ENCODE measurements at regions not wholly inside any gene's neighbourhood (a gene's known extent, or its start where the extent isn't known, plus 50 kb on each side); places are given as distances from the start of the nearest gene placed in this dataset.

- H3K4me3 ChIP-seq (ENCODE audit: low read depth, low read length): no peak overlapping the region
- no peak for TF ChIP-seq CTCF (IDR thresholded peaks at IDR 0.05; ENCODE audit: low read depth, low read length)
- no peak for DNase-seq
- no peak overlapping the region for H3K27ac ChIP-seq
- no peaks in the 10 kb centered on the region for H3K27me3 ChIP-seq (ENCODE audit: insufficient read depth, low read depth, severe bottlenecking)
- no peaks in the 10 kb centered on the region for H3K36me3 ChIP-seq
- no peaks in the 10 kb centered on the region for H3K9me3 ChIP-seq (ENCODE audit: severe bottlenecking)
These were observed 256.4 kb upstream of the PHYHIPL start for GRCh38 chr10:58919927-58920654.

DNA sequence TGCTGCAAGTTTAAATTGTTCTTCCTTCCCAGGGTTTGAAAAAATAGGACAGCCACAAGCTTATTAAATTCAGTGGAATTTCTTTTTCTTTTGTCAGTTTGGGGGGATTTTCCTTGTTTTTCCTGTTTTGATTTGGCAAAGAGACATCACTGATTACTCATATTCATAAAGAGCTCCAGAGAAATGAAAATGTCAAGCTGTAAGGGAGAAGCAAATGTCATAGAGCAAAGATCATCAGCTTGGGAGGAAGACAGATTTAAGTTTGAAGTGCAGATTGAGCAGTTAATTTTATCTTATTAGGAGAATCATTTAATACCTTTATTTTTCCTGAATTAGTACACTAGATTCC is 255.8 kb upstream of the PHYHIPL start:
- no peaks in the 10 kb centered on the region for H3K36me3 ChIP-seq
- DNase-seq: no peak
- no peak overlapping the region for H3K4me3 ChIP-seq (ENCODE audit: low read depth, low read length)
- H3K27me3 ChIP-seq (ENCODE audit: insufficient read depth, low read depth, severe bottlenecking): no peaks in the 10 kb centered on the region
- no peaks in the 10 kb centered on the region for H3K9me3 ChIP-seq (ENCODE audit: severe bottlenecking)
- H3K27ac ChIP-seq: no peak overlapping the region
- no peak for TF ChIP-seq CTCF (IDR thresholded peaks at IDR 0.05; ENCODE audit: low read depth, low read length)

GRCh38 chr10:58921421-58921855 is 255.0 kb upstream of the PHYHIPL start:
- H3K27me3 ChIP-seq (ENCODE audit: insufficient read depth, low read depth, severe bottlenecking): no peaks in the 10 kb centered on the region
- TF ChIP-seq CTCF (IDR thresholded peaks at IDR 0.05; ENCODE audit: low read depth, low read length): no peak
- H3K4me3 ChIP-seq (ENCODE audit: low read depth, low read length): no peak overlapping the region
- DNase-seq: no peak
- H3K27ac ChIP-seq: no peak overlapping the region
- H3K9me3 ChIP-seq (ENCODE audit: severe bottlenecking): no peaks in the 10 kb centered on the region
- no peaks in the 10 kb centered on the region for H3K36me3 ChIP-seq

DNA sequence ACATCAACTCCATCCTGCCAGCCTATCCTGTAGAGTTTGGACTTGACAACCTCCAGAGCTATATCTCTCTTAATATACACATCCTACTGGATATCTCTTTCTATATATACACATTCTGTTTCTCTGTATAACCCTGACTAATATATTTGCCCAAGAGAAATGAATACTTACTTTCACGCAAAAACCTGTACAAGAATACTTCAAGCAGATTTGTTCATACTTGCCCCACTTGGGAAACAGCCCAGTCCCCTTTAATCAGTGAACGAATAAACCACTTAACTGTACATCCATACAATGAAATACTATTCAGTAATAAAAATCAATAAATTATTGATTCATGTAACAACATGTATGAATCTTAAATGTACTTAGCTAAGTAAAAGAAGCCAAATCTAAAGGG is 251.1 kb upstream of the PHYHIPL start:
- Histone ChIP-seq H3K4me3 (ENCODE audit: low read depth, low read length) (no peak overlapping the region), H3K36me3 (no peaks in the 10 kb centered on the region), H3K27me3 (ENCODE audit: insufficient read depth, low read depth, severe bottlenecking) (no peaks in the 10 kb centered on the region), H3K9me3 (ENCODE audit: severe bottlenecking) (no peaks in the 10 kb centered on the region), H3K27ac (no peak overlapping the region)
- no peak for TF ChIP-seq CTCF (IDR thresholded peaks at IDR 0.05; ENCODE audit: low read depth, low read length)
- DNase-seq: no peak

GRCh38 chr10:58930500-58930899 is 245.9 kb upstream of the PHYHIPL start:
- Histone ChIP-seq H3K36me3 (no peaks in the 10 kb centered on the region), H3K9me3 (ENCODE audit: severe bottlenecking) (no peaks in the 10 kb centered on the region), H3K4me3 (ENCODE audit: low read depth, low read length) (no peak overlapping the region), H3K27me3 (ENCODE audit: insufficient read depth, low read depth, severe bottlenecking) (no peaks in the 10 kb centered on the region), H3K27ac (no peak overlapping the region)
- TF ChIP-seq CTCF (IDR thresholded peaks at IDR 0.05; ENCODE audit: low read depth, low read length): no peak
- DNase-seq: no peak

- no peaks in the 10 kb centered on the region for H3K36me3 ChIP-seq
- TF ChIP-seq CTCF (IDR thresholded peaks at IDR 0.05; ENCODE audit: low read depth, low read length): no peak
- no peaks in the 10 kb centered on the region for H3K27me3 ChIP-seq (ENCODE audit: insufficient read depth, low read depth, severe bottlenecking)
- no peak overlapping the region for H3K27ac ChIP-seq
- no peak for DNase-seq
- H3K9me3 ChIP-seq (ENCODE audit: severe bottlenecking): no peaks in the 10 kb centered on the region
- no peak overlapping the region for H3K4me3 ChIP-seq (ENCODE audit: low read depth, low read length)
These were observed 244.3 kb upstream of the PHYHIPL start for GRCh38 chr10:58932126-58932525.
